HG02571 (cell line): ENCODE measurements at regions not wholly inside any gene's neighbourhood (a gene's known extent, or its start where the extent isn't known, plus 50 kb on each side); places are given as distances from the start of the nearest gene placed in this dataset.

Experiments used
- ATAC-seq: cut with Tn5 transposase; IDR thresholded peaks from one replicate; pipeline ENCODE4 v1.9.1; 2021; ENCODE audit warnings: mild to moderate bottlenecking, moderate library complexity; ENCODE audit not compliant: unreplicated experiment

DNA sequence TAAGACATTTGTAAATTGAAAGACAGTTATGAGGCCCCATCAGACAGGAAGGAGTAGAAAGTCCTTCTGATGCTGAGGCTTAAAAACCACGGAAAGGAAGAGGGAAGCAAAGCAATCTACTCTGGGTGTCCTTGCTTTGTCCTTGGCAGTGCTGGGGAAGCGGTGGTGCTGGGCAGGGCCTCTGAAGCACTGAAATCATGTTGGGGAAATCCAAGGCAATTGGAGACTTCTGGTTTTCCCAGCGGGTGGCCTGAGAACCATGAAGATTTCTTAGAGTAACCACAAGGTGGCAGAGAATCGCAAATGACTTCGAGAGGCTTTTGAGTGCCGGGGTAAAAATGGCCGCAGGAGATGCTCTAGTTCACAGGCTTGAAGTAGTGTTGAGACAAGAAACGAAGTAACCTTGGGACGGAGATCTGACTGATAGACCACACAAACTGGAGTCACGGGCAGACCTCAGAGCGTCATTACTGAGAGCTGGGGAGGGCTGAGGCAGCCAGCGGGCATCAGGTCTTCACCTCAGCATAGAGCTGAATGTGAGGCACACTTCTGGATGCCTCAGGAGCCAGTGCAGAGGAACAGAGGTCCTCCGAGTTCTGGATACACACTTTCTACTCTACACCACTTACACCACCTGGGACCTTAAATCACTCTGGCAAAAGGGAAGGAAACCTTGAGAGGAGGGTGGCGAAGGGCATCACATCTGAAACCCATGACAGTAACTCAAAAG lies 130.7 kb upstream of the GPRIN3 start:
- ATAC-seq = peak; percentile 72

- peak; percentile 63 for ATAC-seq
Observed at GRCh38 chr4:89434364-89434988, 126.9 kb upstream of the GPRIN3 start.

DNA sequence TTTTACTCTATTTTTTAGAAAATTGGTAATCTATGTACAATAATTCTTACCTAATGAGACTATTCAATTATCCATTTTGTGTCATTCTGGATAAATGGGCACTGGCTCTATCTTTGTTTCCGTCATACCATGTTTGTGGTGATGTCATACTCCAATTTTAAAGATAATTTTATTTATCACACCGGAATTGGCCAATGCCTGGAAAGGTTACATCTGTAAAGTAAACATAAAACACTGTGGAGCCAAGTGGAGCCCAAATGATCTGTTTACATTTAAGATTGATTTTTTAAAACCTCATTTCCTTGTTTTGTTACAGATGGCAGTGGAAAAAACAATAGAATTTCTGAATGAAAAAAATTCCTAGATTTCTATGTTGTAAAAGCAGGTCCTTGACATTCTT lies 120.2 kb upstream of the GPRIN3 start:
- no peak for ATAC-seq

GRCh38 chr4:89425023-89425422 lies 117.4 kb upstream of the GPRIN3 start:
- ATAC-seq = no peak

- ATAC-seq = no peak
Observed at GRCh38 chr4:89422441-89422990, 114.9 kb upstream of the GPRIN3 start.

DNA sequence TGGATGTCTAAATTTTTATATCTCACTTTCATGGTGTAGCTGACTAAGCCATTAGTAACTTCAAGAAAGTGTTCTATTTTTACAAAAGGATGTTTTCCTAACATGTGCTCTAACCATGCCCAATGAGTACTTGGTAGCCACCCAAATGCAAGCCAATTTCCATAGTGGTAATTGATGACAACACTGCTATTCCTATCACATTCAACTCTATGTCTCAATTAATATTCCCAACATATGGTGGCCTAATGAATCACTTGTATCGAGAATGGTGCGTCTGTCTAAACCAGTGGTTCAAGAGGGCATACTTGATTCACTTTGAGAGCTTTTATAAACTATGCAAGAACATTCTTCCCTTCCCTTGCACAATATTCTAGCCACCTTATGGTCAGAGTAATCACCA lies 112.9 kb upstream of the GPRIN3 start:
- no peak for ATAC-seq

DNA sequence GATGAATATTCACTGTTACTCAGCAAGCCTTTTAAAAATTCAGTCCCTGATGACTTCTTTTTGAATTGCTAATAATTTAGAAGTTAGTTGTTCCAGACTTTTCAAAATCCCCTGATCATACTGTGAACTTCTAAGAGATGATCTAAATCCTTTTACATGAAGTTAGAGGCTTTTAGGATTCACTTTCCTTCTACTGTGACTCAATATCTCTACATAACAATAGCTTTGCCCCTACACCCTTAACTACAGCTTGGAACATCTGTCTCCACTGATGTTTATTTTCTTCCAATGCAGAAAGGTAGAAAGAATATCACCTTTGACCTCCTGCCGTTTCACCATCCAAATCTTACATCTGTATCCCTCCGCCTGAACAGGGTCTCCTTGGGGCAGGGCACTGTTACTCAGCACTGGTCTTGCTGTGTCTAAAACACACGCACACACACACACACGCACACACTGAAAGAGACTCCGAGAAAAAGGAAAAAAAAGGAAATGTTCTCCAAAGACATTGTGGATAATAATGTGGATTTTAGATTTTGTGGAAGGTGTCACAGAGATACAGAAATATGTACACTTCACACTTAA lies 111.6 kb upstream of the GPRIN3 start:
- no peak for ATAC-seq

- no peak for ATAC-seq
Observed at GRCh38 chr4:89416960-89417359, 109.4 kb upstream of the GPRIN3 start.

- ATAC-seq = no peak
Observed at GRCh38 chr4:89413518-89413917, 105.9 kb upstream of the GPRIN3 start.

GRCh38 chr4:89411539-89412309 lies 104.1 kb upstream of the GPRIN3 start:
- no peak for ATAC-seq

- no peak for ATAC-seq
Observed at GRCh38 chr4:89410687-89411086, 103.1 kb upstream of the GPRIN3 start.

DNA sequence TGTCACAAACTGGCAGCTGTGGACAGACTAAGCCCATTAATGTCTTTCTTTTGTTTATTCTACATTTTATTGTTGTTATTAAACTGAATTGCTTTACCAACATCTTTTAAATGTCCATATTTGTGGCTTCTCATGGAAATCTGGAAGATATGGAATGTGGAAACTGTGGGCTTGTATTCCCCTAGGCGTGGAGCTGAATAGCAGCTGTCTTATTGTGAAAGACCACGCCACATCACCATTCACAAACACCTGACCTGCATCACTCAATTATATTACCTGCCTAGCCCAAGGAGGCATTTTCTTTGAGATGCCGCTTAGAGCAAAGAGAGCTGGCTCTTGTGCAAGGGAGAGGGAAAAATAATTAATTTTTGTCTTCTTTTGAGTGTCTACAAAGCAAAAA lies 96.9 kb upstream of the GPRIN3 start:
- ATAC-seq = no peak

GRCh38 chr4:89403826-89404225 lies 96.2 kb upstream of the GPRIN3 start:
- ATAC-seq = no peak

DNA sequence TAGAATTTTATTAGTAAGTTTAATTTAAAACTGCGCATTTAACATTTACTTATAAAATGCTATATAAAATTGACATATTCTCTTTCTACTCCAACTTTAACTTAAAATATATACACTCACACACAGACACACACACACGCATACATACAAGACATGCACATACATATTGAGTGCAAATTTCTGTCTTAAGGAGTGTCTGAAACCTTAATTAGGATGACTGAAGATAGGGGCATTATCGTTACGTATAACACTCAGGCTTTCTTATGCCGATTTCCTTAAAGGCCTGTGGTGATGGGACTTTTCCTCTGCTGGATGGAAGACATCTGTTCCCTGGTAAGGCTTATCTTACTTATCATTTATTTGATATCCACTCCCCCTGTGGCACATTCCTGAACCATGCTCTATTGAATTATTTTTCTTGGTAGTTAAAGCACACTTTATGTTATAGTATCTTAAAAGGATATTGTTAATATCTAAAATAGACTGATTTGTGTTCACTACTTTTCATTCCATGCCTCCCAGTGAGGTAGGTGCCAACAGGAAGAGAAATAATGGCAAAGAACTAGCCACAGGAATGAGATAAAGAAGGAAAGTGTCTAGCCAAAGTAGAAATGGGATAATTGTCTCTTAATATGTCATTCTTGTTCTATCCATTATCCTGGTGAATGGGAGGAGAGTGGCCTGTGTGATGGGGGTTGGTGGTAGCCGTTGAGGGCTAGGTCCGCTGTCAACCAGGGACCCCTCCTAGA lies 92.9 kb upstream of the GPRIN3 start:
- no peak for ATAC-seq

DNA sequence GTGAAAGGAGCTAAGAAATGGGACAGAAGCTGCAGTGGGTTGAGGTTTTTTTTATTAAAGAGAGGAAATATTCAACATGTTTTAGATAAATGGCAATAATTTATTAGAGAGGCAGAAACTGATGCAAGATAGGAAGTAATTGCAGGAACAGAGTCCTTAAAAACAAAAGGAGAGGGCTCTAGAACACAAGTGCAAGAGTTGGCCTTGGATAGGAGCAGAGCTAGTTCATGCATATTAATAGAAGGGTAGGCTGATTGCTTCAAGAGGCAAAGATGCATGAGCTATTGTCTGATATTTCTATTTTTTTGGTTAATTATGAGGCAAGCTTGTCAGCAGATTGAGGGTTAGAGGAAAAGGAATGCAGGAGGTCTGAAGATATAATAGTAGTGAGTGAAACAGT lies 91.0 kb upstream of the GPRIN3 start:
- no peak for ATAC-seq

GRCh38 chr4:89398146-89398545 lies 90.5 kb upstream of the GPRIN3 start:
- ATAC-seq = no peak

GRCh38 chr4:89397441-89397840 lies 89.8 kb upstream of the GPRIN3 start:
- ATAC-seq = no peak

- ATAC-seq = no peak
Observed at GRCh38 chr4:89382439-89382838, 74.8 kb upstream of the GPRIN3 start.

GRCh38 chr4:89380980-89381379 lies 73.4 kb upstream of the GPRIN3 start:
- ATAC-seq = no peak

GRCh38 chr4:89379511-89380044 lies 72.0 kb upstream of the GPRIN3 start:
- ATAC-seq = no peak
